ENCODE measurements at regions not wholly inside any gene's neighbourhood (a gene's known extent, or its start where the extent isn't known, plus 50 kb on each side); places are given as distances from the start of the nearest gene placed in this dataset.

DNA sequence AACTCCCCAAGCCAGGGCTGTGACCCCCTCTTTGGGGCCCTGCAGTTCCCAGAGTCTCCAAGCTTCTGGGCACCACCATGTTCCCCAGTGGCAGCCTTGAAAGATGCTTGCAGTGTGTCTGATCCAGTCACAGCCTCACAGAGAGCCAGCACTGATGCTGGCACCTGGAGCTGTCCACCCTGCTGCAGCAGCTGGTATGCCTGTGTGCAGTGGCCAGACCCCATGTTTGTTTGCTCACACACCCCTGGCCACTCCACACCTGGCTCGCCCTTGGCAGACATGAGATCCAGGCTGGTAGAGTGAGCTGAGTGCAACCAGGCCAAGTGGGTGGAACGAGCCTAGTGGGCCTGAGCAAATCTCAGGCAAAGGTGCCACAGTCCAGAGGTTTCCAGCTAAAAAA lies 106.0 kb downstream of the C9orf50 start:
- Histone ChIP-seq H4K20me1 (ENCODE audit: control insufficient read depth, extremely low read depth, insufficient read depth, low read length) (no peaks in the 10 kb centered on the region), H3K4me1 (ENCODE audit: control insufficient read depth, extremely low read depth, insufficient read depth, low read length) (no peaks in the 10 kb centered on the region), H3K79me2 (ENCODE audit: control insufficient read depth, insufficient read depth, low read length) (no peaks in the 10 kb centered on the region), H3K9ac (ENCODE audit: insufficient read depth, low read length) (no peak overlapping the region), H3K4me2 (ENCODE audit: extremely low read depth, insufficient read depth, low read length) (no peak overlapping the region), H3K9me3 (ENCODE audit: control insufficient read depth, insufficient read depth, low read depth, low read length) (no peaks in the 10 kb centered on the region), H3K27ac (ENCODE audit: insufficient read depth, low read length) (no peak overlapping the region), H3K4me3 (replicated peaks in 1 of 4; ENCODE audit: control extremely low read depth in 1 of 4, insufficient read depth in 1 of 4, low read depth in 3 of 4, low read length in 4 of 4) (no peak overlapping the region), H3K27me3 (ENCODE audit: control insufficient read depth, insufficient read depth, low read length) (no peaks in the 10 kb centered on the region), H3K36me3 (ENCODE audit: control insufficient read depth, insufficient read depth, low read length) (no peaks in the 10 kb centered on the region), H2AFZ (ENCODE audit: low read length) (no peak overlapping the region)
- no peak for DNase-seq (ENCODE audit: low read depth in 2 of 2)
- no peak for TF ChIP-seq EZH2 (IDR thresholded peaks at IDR 0.05; ENCODE audit: low read length, missing control alignments)
- TF ChIP-seq, protein P1, sequence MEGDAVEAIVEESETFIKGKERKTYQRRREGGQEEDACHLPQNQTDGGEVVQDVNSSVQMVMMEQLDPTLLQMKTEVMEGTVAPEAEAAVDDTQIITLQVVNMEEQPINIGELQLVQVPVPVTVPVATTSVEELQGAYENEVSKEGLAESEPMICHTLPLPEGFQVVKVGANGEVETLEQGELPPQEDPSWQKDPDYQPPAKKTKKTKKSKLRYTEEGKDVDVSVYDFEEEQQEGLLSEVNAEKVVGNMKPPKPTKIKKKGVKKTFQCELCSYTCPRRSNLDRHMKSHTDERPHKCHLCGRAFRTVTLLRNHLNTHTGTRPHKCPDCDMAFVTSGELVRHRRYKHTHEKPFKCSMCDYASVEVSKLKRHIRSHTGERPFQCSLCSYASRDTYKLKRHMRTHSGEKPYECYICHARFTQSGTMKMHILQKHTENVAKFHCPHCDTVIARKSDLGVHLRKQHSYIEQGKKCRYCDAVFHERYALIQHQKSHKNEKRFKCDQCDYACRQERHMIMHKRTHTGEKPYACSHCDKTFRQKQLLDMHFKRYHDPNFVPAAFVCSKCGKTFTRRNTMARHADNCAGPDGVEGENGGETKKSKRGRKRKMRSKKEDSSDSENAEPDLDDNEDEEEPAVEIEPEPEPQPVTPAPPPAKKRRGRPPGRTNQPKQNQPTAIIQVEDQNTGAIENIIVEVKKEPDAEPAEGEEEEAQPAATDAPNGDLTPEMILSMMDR (conservative IDR thresholded peaks at IDR 0.05 in 1 of 2, IDR thresholded peaks at IDR 0.05 in 1 of 2; ENCODE audit: low read depth in 1 of 2, low read length in 2 of 2), result no peak

DNA sequence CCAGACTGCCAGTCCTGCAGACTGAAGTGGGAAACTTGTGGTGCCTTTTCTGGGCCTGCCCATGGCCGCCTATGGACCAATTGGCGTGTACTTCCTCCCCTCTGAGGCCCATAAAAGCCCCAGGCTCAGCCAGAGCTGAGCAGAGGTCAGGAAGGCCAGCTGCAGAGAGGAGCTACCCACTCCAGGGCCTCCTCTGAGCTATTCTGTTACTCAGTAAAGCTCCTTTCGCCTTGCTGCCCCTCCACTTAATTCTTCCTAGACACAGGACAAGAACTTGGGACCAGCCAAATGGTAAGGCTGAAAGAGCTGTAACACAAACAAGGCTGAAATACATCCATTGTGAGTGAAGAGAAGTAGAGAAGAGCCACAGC lies 106.4 kb downstream of the C9orf50 start:
- H3K4me2 ChIP-seq (ENCODE audit: extremely low read depth, insufficient read depth, low read length), result no peak overlapping the region
- TF ChIP-seq EZH2 (IDR thresholded peaks at IDR 0.05; ENCODE audit: low read length, missing control alignments), result no peak

GRCh38 chr9:129513856-129514496 lies 106.9 kb downstream of the C9orf50 start:
- no peak overlapping the region for H3K4me2 ChIP-seq (ENCODE audit: extremely low read depth, insufficient read depth, low read length)
- TF ChIP-seq, protein P1 (conservative IDR thresholded peaks at IDR 0.05 in 1 of 2, IDR thresholded peaks at IDR 0.05 in 1 of 2; ENCODE audit: low read depth in 1 of 2, low read length in 2 of 2), result no peak
- no peak for TF ChIP-seq EZH2 (IDR thresholded peaks at IDR 0.05; ENCODE audit: low read length, missing control alignments)
- H3K36me3 ChIP-seq (ENCODE audit: control insufficient read depth, insufficient read depth, low read length), result no peaks in the 10 kb centered on the region
- H3K27me3 ChIP-seq (ENCODE audit: control insufficient read depth, insufficient read depth, low read length), result no peaks in the 10 kb centered on the region
- no peaks in the 10 kb centered on the region for H4K20me1 ChIP-seq (ENCODE audit: control insufficient read depth, extremely low read depth, insufficient read depth, low read length)
- no peaks in the 10 kb centered on the region for H3K9me3 ChIP-seq (ENCODE audit: control insufficient read depth, insufficient read depth, low read depth, low read length)
- no peak overlapping the region for H3K4me3 ChIP-seq (replicated peaks in 1 of 4; ENCODE audit: control extremely low read depth in 1 of 4, insufficient read depth in 1 of 4, low read depth in 3 of 4, low read length in 4 of 4)
- H3K27ac ChIP-seq (ENCODE audit: insufficient read depth, low read length), result no peak overlapping the region
- no peak overlapping the region for H2AFZ ChIP-seq (ENCODE audit: low read length)
- no peaks in the 10 kb centered on the region for H3K4me1 ChIP-seq (ENCODE audit: control insufficient read depth, extremely low read depth, insufficient read depth, low read length)
- no peaks in the 10 kb centered on the region for H3K79me2 ChIP-seq (ENCODE audit: control insufficient read depth, insufficient read depth, low read length)
- no peak for DNase-seq (ENCODE audit: low read depth in 2 of 2)
- H3K9ac ChIP-seq (ENCODE audit: insufficient read depth, low read length), result no peak overlapping the region

More for the DNA sequence above, 106.4 kb downstream of the C9orf50 start:
- DNase-seq (ENCODE audit: low read depth in 2 of 2), result no peak
- H2AFZ ChIP-seq (ENCODE audit: low read length), result no peak overlapping the region
- no peaks in the 10 kb centered on the region for H3K4me1 ChIP-seq (ENCODE audit: control insufficient read depth, extremely low read depth, insufficient read depth, low read length)
- H3K36me3 ChIP-seq (ENCODE audit: control insufficient read depth, insufficient read depth, low read length), result no peaks in the 10 kb centered on the region
- H3K9me3 ChIP-seq (ENCODE audit: control insufficient read depth, insufficient read depth, low read depth, low read length), result no peaks in the 10 kb centered on the region
- no peak overlapping the region for H3K9ac ChIP-seq (ENCODE audit: insufficient read depth, low read length)
- no peak overlapping the region for H3K27ac ChIP-seq (ENCODE audit: insufficient read depth, low read length)
- H4K20me1 ChIP-seq (ENCODE audit: control insufficient read depth, extremely low read depth, insufficient read depth, low read length), result no peaks in the 10 kb centered on the region
- H3K4me3 ChIP-seq (replicated peaks in 1 of 4; ENCODE audit: control extremely low read depth in 1 of 4, insufficient read depth in 1 of 4, low read depth in 3 of 4, low read length in 4 of 4), result no peak overlapping the region
- no peaks in the 10 kb centered on the region for H3K79me2 ChIP-seq (ENCODE audit: control insufficient read depth, insufficient read depth, low read length)
- H3K27me3 ChIP-seq (ENCODE audit: control insufficient read depth, insufficient read depth, low read length), result no peaks in the 10 kb centered on the region

Data from fibroblast of lung (primary cell).